ENCODE measurements at regions not wholly inside any gene's neighbourhood (a gene's known extent, or its start where the extent isn't known, plus 50 kb on each side); places are given as distances from the start of the nearest gene placed in this dataset.

DNA sequence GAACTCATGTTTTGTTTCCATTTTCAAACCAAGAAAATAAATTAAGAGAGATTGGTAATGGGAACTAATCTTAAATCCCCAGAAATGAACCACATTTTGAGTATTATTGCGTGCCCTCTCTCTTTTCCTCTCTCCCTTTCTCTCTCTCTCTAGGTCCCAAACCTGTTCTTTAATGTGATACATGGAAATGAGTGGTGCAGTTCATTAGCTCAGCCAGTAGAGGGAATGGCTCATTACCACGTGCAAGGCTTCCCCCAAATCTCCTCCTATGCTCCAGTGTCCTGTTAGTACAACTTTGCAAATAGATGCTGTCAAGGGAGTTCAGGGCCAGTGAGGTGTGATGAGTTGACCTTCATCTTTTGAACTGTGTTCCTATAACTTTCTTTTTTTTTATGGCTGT is 178.4 kb downstream of the FGF9 start:
- TF ChIP-seq, protein P1, sequence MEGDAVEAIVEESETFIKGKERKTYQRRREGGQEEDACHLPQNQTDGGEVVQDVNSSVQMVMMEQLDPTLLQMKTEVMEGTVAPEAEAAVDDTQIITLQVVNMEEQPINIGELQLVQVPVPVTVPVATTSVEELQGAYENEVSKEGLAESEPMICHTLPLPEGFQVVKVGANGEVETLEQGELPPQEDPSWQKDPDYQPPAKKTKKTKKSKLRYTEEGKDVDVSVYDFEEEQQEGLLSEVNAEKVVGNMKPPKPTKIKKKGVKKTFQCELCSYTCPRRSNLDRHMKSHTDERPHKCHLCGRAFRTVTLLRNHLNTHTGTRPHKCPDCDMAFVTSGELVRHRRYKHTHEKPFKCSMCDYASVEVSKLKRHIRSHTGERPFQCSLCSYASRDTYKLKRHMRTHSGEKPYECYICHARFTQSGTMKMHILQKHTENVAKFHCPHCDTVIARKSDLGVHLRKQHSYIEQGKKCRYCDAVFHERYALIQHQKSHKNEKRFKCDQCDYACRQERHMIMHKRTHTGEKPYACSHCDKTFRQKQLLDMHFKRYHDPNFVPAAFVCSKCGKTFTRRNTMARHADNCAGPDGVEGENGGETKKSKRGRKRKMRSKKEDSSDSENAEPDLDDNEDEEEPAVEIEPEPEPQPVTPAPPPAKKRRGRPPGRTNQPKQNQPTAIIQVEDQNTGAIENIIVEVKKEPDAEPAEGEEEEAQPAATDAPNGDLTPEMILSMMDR (conservative IDR thresholded peaks at IDR 0.05; ENCODE audit: low read depth, low read length) = peak; percentile 50
- TF ChIP-seq RFX5 (IDR thresholded peaks at IDR 0.05; ENCODE audit: low read depth, low read length) (no peak), POLR2A (IDR thresholded peaks at IDR 0.05; ENCODE audit: low read depth, low read length) (no peak), MXI1 (IDR thresholded peaks at IDR 0.05; ENCODE audit: borderline replicate concordance, low read depth, low read length) (no peak), SMC3 (IDR thresholded peaks at IDR 0.05; ENCODE audit: low read depth, low read length) (peak; percentile 20; the same call in 1 of the 2 replicates), CEBPB (IDR thresholded peaks at IDR 0.05; ENCODE audit: low read depth, low read length) (no peak)
- TF ChIP-seq, protein P2, sequence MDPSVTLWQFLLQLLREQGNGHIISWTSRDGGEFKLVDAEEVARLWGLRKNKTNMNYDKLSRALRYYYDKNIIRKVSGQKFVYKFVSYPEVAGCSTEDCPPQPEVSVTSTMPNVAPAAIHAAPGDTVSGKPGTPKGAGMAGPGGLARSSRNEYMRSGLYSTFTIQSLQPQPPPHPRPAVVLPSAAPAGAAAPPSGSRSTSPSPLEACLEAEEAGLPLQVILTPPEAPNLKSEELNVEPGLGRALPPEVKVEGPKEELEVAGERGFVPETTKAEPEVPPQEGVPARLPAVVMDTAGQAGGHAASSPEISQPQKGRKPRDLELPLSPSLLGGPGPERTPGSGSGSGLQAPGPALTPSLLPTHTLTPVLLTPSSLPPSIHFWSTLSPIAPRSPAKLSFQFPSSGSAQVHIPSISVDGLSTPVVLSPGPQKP (IDR thresholded peaks at IDR 0.05; ENCODE audit: borderline replicate concordance, low read depth, low read length) = no peak
